HepG2 (cell line): ENCODE measurements at regions not wholly inside any gene's neighbourhood (a gene's known extent, or its start where the extent isn't known, plus 50 kb on each side); places are given as distances from the start of the nearest gene placed in this dataset.

Experiments
- ATAC-seq: fragments of 200-7000 bp; cut with Tn5 transposase; 3 replicates; pipeline ENCODE4 v1.9.1; 2020; ENCODE audit warnings: mild to moderate bottlenecking, moderate library complexity
- BruUV-seq: library from RNA; stranded (reverse); fragments of 400-500 nt; replicated peaks from 2 replicates; lab custom pipeline; 2021; lab: Mats Ljungman, UMichigan
- CTCF ChIA-PET: fragments of 300-600 bp; formaldehyde crosslinking; extraction: SDS; loops from one replicate; lab custom pipeline; 2021; ENCODE audit warnings: low total read pairs, inconsistent platforms, low intra/inter-chr PET ratio; lab: Yijun Ruan, JAX
- POLR2A ChIA-PET: fragments of 350-600 bp; sonication (Branson Sonifier 250); formaldehyde crosslinking; loops from one replicate; lab custom pipeline; 2020; ENCODE audit warnings: antibody characterized with exemption, inconsistent platforms; lab: Yijun Ruan, JAX
- DNase-seq: peaks from one replicate; pipeline ENCODE4 v3.0.0-alpha.2; 2015; ENCODE audit warnings: low spot score
- FAIRE-seq: peaks from 3 replicates; lab custom pipeline; 2011; peaks lifted over from hg19 to GRCh38; lab: Jason Lieb, UNC
- H2AFZ ChIP-seq: one replicate; pipeline ENCODE4 v1.6.1; 2011; ENCODE audit warnings: low read length, inconsistent platforms
- H3K27ac ChIP-seq: fragments of 300-600 bp; 3 replicates; pipeline ENCODE4 v1.8.0; 2011; ENCODE audit warnings: mixed run types, mild to moderate bottlenecking, mixed read lengths, low read length, inconsistent platforms; ENCODE audit not compliant: insufficient read depth; ENCODE audit errors: extremely low read length
- H3K27me3 ChIP-seq, 2 experiments: fragments of 200-600 bp in 1 of 2; 2 replicates in 1 of 2; 3 replicates in 1 of 2; pipeline versions ENCODE4 v1.6.0 to v1.8.0; 2011; ENCODE audit warnings: low read length in 2 of 2, mild to moderate bottlenecking in 2 of 2, moderate library complexity in 2 of 2, inconsistent platforms in 1 of 2; ENCODE audit not compliant: insufficient read depth in 2 of 2, control insufficient read depth in 1 of 2
- H3K36me3 ChIP-seq, 2 experiments: fragments of 200-600 bp in 1 of 2; replicated peaks in 1 of 2; 2 replicates in 1 of 2; 3 replicates in 1 of 2; pipeline versions ENCODE4 v1.5.1 to v1.8.0; 2011; ENCODE audit warnings: low read length in 2 of 2, inconsistent platforms in 1 of 2; ENCODE audit not compliant: insufficient read depth in 2 of 2, control insufficient read depth in 1 of 2
- H3K4me1 ChIP-seq: 2 replicates; pipeline ENCODE4 v1.5.1; 2012; ENCODE audit warnings: low read length, inconsistent platforms; ENCODE audit not compliant: insufficient read depth
- H3K4me2 ChIP-seq: 2 replicates; pipeline ENCODE4 v1.6.0; 2011; ENCODE audit warnings: low read depth, low read length, inconsistent platforms
- H3K4me3 ChIP-seq, 3 experiments: fragments of 200-600 bp in 1 of 3; sonication (generic), shearing (Covaris generic) in 1 of 3; replicated peaks in 1 of 3; 2 replicates each; pipeline ENCODE4 v1.5.1; 2011 to 2016; ENCODE audit warnings: low read length in 3 of 3, inconsistent platforms in 2 of 3, low read depth in 2 of 3, mild to moderate bottlenecking in 2 of 3, control low read depth in 1 of 3, mixed read lengths in 1 of 3; ENCODE audit not compliant: insufficient read depth in 1 of 3
- H3K79me2 ChIP-seq: one replicate; pipeline ENCODE4 v1.6.1; 2011; ENCODE audit warnings: low read length, inconsistent platforms; ENCODE audit not compliant: insufficient read depth
- H3K9ac ChIP-seq: 2 replicates; pipeline ENCODE4 v1.6.0; 2011; ENCODE audit warnings: mild to moderate bottlenecking, low read depth, low read length, inconsistent platforms; ENCODE audit not compliant: insufficient read depth
- H3K9me3 ChIP-seq: 2 replicates; pipeline ENCODE4 v1.5.1; 2012; ENCODE audit warnings: mild to moderate bottlenecking, low read length
- H4K20me1 ChIP-seq: 2 replicates; pipeline ENCODE4 v1.6.0; 2011; ENCODE audit warnings: inconsistent platforms, mild to moderate bottlenecking, low read length, moderate library complexity; ENCODE audit not compliant: insufficient read depth
- AHDC1 ChIP-seq: sonication (generic); formaldehyde crosslinking; IDR thresholded peaks from 2 replicates; pipeline ENCODE4 v1.5.1; 2020; ENCODE audit warnings: mild to moderate bottlenecking, missing genetic modification reagents, borderline replicate concordance
- DDIT3 ChIP-seq: sonication (generic); formaldehyde crosslinking; IDR thresholded peaks from 2 replicates; pipeline ENCODE4 v1.4.0; 2020; ENCODE audit warnings: mild to moderate bottlenecking, missing genetic modification reagents
- POLR2AphosphoS5 ChIP-seq: IDR thresholded peaks from 2 replicates; pipeline ENCODE4 v1.6.1; 2012; ENCODE audit warnings: low read depth, low read length
- SETDB1 ChIP-seq: sonication (generic); formaldehyde crosslinking; IDR thresholded peaks from 2 replicates; pipeline ENCODE4 v1.5.1; 2020; ENCODE audit warnings: missing genetic modification reagents, mild to moderate bottlenecking, borderline replicate concordance
- SKI ChIP-seq: fragments of 450-650 bp; IDR thresholded peaks from one replicate; pipeline ENCODE4 v1.6.1; 2018; ENCODE audit warnings: mild to moderate bottlenecking; ENCODE audit not compliant: partially characterized antibody
- SNAPC4 ChIP-seq: sonication (generic); formaldehyde crosslinking; IDR thresholded peaks from 2 replicates; pipeline ENCODE4 v1.4.0; 2020; ENCODE audit warnings: mild to moderate bottlenecking, missing genetic modification reagents
- ZNF142 ChIP-seq: sonication (generic); formaldehyde crosslinking; IDR thresholded peaks from 2 replicates; pipeline ENCODE4 v1.4.0; 2020; ENCODE audit warnings: missing genetic modification reagents
- ZNF546 ChIP-seq: sonication (generic); formaldehyde crosslinking; conservative IDR thresholded peaks from 2 replicates; pipeline ENCODE4 v1.8.1; 2023; ENCODE audit warnings: mild to moderate bottlenecking, missing genetic modification reagents
- WGBS: methylation state at CpG from one replicate; pipeline ENCODE4 v1.1.6; 2017; ENCODE audit warnings: low lambda C conversion rate; 5-methylcytosine and 5-hydroxymethylcytosine counted together
- in situ Hi-C: cut with HindIII; loops from 2 replicates; pipeline ENCODE4 v1.10.0; 2017; ENCODE audit warnings: low pct_unique_long_range_greater_than_20kb; ENCODE audit not compliant: extremely low pct_ligation_motif_present
- intact Hi-C: fragments of 100-400 bp; cut with micrococcal nuclease; formaldehyde crosslinking; loops from one replicate; pipeline ENCODE4 v1.10.0; 2022; ENCODE audit not compliant: unreplicated experiment

- TF ChIP-seq DDIT3 (no peak), ZNF142 (CRISPR knock-in tag) (no peak), ZNF546 (CRISPR knock-in tag) (no peak), SETDB1 (no peak), SKI (no peak), POLR2AphosphoS5 (no peak), AHDC1 (CRISPR knock-in tag) (no peak), SNAPC4 (no peak)
- DNase-seq: no peak
- H3K36me3 ChIP-seq: no peaks in the 10 kb centered on the region
- intact Hi-C loops (no loop called here), in situ Hi-C loops (no loop called here)
- H3K79me2 ChIP-seq: no peaks in the 10 kb centered on the region
- no peaks in the 10 kb centered on the region for H3K4me1 ChIP-seq
- ChIA-PET CTCF (no interaction called here), POLR2A (no interaction called here)
- WGBS: no CpG with 5 or more reads among the region's 1 CpG
- H4K20me1 ChIP-seq: no peaks in the 10 kb centered on the region
- no peak for FAIRE-seq
- H3K27ac ChIP-seq: no peak overlapping the region
- no peak overlapping the region for H3K9ac ChIP-seq
- no peaks in the 10 kb centered on the region for H3K27me3 ChIP-seq
- no peaks in the 10 kb centered on the region; the same call in 1 of the 2 replicates for H3K9me3 ChIP-seq
- no TSS peak for BruUV-seq
- no peak for ATAC-seq
- no peak overlapping the region for H3K4me2 ChIP-seq
- no peak overlapping the region for H2AFZ ChIP-seq
- H3K4me3 ChIP-seq: no peak overlapping the region
Observed at GRCh38 chr4:112836895-112837294, 200.0 kb downstream of the LARP7 start.
